Adrenal gland (tissue), 5 donors: ENCODE measurements at regions not wholly inside any gene's neighbourhood (a gene's known extent, or its start where the extent isn't known, plus 50 kb on each side); places are given as distances from the start of the nearest gene placed in this dataset.

Experiments
- POLR2A ChIP-seq, 2 donors: fragments of 450-650 bp; IDR thresholded peaks; one replicate each; pipeline ENCODE4 v1.6.1; 2017; ENCODE audit warnings: antibody characterized with exemption in 2 of 2, mild to moderate bottlenecking in 2 of 2, moderate library complexity in 1 of 2
- TF ChIP-seq, protein P1 (sequence below), 6 experiments: fragments of 450-650 bp in 4 of 6; fragments of 200-600 bp in 2 of 6; sonication (generic) in 1 of 6; IDR thresholded peaks; 1 replicate in 5 of 6; 2 replicates in 1 of 6; pipeline versions ENCODE4 v1.5.1 to v1.8.0; 2016 to 2021; ENCODE audit warnings: antibody characterized with exemption in 6 of 6, mild to moderate bottlenecking in 2 of 6, moderate library complexity in 1 of 6
- donor health status: DM: no; HTN: no; CAD: no.

DNA sequence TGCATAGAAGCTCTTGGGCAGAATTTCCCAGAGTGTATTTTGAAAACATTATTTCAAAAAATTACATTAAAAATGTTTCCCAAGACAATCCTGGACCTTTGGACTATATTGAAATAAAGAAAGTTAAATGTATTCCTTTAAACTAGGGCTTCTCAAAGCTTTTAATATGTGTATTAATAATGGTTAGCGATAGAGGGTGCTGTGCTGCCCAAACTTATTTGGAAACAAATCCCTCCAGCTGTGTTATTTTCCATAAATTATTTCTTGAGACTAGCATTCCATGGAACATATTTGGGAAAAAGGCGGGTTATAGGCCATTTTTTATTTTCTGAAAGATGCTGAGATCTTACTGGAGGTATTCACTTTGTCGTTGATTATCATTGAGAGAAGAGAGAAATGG, 397.8 kb upstream of the MIS18BP1 start:
- TF ChIP-seq, protein P1, sequence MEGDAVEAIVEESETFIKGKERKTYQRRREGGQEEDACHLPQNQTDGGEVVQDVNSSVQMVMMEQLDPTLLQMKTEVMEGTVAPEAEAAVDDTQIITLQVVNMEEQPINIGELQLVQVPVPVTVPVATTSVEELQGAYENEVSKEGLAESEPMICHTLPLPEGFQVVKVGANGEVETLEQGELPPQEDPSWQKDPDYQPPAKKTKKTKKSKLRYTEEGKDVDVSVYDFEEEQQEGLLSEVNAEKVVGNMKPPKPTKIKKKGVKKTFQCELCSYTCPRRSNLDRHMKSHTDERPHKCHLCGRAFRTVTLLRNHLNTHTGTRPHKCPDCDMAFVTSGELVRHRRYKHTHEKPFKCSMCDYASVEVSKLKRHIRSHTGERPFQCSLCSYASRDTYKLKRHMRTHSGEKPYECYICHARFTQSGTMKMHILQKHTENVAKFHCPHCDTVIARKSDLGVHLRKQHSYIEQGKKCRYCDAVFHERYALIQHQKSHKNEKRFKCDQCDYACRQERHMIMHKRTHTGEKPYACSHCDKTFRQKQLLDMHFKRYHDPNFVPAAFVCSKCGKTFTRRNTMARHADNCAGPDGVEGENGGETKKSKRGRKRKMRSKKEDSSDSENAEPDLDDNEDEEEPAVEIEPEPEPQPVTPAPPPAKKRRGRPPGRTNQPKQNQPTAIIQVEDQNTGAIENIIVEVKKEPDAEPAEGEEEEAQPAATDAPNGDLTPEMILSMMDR (IDR thresholded peaks at IDR 0.05), result no peak
- no peak for TF ChIP-seq POLR2A (IDR thresholded peaks at IDR 0.05)
